AG08396 (cell line): ENCODE measurements at regions not wholly inside any gene's neighbourhood (a gene's known extent, or its start where the extent isn't known, plus 50 kb on each side); places are given as distances from the start of the nearest gene placed in this dataset.
"Not testable (repeated sequence)": the region's sequence is repeated elsewhere in the genome, so short reads cannot be mapped to it uniquely, and the experiment has no call there.

Experiments used
- DNase-seq: peaks from one replicate; pipeline ENCODE4 v3.0.0; 2012; ENCODE audit warnings: low spot score, mixed read lengths

- DNase-seq: no peak
These were observed 231.0 kb upstream of the GYPA start for GRCh38 chr4:144371485-144371884.

- no peak for DNase-seq
These were observed 233.5 kb upstream of the GYPA start for GRCh38 chr4:144374065-144374464.

DNA sequence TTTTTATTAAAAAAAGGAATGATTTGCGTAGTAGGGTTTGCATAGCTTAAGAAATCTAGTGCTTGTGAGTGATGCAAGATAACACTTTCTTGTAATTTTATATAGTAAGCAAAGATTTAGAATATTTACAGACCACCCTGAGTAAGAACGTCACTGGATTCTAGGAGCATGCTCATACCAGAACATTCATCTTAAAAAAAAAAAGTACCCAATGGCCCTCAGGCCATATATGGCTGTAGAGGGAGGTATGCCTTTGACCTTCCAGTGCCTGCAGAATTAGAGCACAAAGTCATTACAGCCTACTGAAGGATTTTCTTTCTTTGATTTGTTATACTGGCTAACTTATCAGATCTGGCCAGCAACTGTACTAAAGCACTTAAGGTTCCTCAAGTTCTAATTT, 236.3 kb upstream of the GYPA start:
- no peak for DNase-seq

DNA sequence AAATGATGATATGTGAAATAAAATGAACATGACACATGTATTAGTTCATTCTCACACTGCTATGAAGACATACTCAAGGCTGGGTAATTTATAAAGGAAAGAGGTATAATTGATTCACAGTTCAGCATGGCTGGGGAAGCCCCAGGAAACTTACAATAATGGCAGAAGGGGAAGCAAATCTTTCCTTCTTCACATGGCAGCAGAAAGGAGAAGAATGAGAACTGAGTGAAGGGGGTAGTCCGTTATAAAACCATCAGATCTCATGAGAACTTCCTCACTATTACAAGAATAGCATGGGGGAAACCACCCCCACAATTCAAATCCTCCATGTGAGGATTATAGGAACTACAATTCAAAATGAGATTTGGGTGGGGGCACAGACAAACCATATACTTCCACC, 243.9 kb upstream of the GYPA start:
- DNase-seq: no peak

DNA sequence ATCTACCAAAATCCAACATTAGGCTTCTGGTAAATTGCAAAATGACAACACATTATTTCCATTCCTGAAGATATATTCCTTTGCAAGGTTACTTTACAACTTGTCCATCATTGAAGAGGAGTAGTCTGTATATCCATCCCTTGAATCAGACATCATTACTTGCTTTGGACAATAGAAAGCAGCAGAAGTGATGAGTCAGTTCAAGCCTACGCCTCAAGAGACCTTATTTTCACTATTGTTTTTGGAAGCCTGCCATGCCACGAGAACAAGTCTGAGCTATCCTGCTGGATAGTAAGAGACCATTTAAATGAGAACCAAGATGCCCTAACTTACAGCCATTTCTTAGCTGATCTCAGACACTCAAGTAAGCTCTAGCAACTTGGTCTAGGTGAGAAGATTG, 246.0 kb upstream of the HHIP start:
- DNase-seq: peak; percentile 5

DNA sequence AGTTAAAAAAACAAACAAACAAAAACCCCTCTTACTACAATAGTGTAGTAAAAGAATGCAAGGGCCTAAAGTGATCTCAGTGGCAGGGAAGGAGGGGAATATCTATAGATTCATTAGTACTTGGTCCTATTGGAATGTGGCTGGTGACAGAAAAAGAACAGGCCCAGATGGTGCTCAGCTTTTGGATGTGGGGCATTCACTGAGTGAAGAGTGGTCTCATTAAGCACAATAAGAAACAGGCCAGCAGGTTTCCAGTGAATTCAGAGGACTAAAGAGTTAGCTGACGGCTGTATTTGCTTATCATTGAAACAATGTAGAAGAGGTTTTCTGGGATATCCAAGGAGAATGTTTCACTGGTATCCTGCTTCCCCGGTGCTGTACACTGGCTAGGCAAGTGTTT, 243.8 kb upstream of the HHIP start:
- DNase-seq: no peak

DNA sequence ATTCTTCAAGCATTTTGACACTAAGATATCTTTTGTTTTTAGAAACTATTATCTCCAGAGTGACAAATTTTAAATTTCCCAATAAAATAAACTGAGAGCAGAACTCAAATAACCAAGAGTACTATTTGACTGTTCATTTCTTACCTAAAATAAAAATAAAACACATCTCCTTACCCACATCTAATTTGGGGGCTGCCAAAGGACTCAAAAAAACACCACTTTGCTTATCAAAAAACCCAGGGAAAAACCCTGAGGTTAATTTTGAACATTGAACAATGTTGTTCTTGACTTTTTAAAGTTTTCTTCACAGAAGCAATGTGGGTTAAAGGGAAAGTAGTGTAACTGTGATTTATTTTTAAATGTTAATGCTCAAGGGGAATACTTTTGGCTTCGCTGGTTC, 243.0 kb upstream of the HHIP start:
- DNase-seq: no peak

GRCh38 chr4:144403893-144404292, 242.1 kb upstream of the HHIP start:
- no peak for DNase-seq

- no peak for DNase-seq
These were observed 236.4 kb upstream of the HHIP start for GRCh38 chr4:144409525-144409924.

GRCh38 chr4:144410230-144410783, 235.6 kb upstream of the HHIP start:
- no peak for DNase-seq

GRCh38 chr4:144411119-144411518, 234.8 kb upstream of the HHIP start:
- no peak for DNase-seq

- no peak for DNase-seq
These were observed 234.3 kb upstream of the HHIP start for GRCh38 chr4:144411700-144412099.

DNA sequence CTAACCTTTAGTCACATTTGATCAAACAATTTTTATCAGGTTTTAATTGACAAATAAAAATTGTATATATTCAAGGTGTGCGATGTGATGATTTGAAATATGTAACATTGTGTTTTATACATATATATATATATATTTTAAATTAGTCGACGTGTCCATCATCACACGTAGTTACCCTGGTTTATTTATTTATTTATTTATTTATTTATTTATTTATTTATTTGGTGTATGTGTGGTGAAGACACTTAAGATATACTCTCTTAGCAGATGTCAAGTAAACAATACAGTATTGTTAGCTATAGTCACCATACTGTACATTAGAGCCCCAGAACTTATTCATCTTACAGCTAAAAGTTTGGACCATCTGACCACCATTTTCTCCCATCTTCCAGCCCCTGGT, 224.9 kb upstream of the HHIP start:
- DNase-seq: no peak

DNA sequence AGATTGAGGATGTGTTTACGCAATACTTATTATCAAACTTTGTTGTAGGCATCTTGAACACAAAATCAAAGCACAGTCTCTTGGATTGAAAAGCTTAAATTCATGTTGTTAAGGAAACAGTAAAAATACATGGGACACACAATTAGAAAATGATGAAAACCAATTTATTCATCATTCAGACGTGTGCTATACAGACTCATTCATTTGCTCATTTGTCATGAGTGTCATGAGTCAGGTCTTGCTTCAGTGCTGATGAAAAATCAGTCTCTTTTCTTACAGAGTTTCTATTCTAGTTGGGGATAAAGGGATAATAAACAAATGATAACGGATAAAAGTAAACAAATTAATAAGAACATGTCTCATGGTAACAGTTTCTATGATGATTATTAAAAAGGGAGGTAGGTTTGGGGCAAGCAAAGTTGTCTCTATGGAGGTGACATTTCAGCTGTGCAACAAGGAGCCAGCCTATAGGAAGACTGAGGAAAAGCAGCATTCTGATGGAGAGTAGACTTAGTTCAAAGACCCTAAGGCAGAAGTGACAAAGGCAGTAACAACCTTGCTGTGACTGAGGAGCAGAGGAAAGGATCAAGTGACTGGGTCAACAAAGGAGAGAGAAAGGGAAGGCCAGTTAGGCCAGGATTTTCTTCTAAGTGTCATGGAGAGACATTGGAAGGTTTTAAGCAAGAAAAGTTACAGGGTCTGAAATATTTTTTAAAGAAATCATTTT, 224.0 kb upstream of the HHIP start:
- no peak for DNase-seq

GRCh38 chr4:144423930-144424329, 222.0 kb upstream of the HHIP start:
- no peak for DNase-seq

DNA sequence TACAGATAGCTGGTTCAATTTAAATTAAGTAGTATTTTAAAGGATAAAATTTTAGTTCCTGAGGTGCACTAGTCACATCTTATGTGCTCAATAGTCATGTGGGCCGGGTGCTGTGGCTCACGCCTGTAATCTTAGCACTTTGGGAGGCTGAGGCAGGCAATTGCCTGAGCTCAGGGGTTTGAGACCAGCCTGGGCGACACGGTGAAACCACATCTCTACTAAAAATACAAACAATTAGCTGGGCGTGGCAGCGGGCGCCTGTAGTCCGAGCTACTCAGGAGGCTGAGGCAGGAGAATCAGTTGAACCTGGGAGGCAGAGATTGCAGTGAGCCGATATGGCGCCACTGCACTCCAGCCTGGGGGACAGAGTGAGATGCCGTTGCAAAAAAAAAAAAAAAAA, 219.9 kb upstream of the HHIP start:
- DNase-seq: not testable (repeated sequence)

DNA sequence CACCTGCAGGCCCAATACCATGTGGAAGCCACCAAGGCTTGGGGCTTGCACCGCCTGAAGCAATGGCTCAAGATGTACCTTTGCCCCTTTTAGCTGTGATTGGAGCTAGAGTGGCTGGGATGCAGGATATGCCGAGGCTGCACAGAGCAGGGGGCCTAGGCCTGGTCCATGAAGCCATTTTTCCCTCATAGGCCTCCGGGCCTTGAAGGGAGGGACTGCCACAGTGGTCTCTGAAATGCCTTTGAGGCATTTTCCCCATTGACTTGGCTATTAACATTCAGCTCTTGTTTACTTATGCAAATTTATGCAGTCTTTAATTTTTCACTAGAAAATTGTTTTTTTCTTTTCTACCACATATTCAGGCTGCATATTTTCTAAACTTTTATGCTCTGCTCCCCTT, 203.2 kb upstream of the HHIP start:
- no peak for DNase-seq

GRCh38 chr4:144449611-144450010, 196.3 kb upstream of the HHIP start:
- DNase-seq: no peak

DNA sequence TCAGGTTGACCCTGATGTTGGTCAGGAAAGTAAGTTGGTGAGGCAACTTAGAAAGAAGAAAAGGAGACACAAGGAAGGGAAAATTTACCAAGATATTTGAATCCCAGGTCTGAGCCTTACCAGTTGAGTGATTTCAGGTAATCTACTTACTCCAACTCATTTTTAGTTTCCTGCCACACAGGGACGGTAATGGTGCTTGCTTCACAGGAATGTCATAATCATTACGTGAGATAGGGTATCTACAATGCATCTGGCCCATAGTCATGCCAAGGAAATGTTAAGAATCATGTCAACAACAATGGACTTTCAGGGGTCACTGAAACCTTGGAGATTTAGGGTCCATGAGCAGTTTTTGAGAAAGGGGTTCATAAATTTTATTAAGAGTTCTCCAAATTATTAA, 195.4 kb upstream of the HHIP start:
- no peak for DNase-seq

GRCh38 chr4:144451766-144452450, 194.0 kb upstream of the HHIP start:
- DNase-seq: no peak

DNA sequence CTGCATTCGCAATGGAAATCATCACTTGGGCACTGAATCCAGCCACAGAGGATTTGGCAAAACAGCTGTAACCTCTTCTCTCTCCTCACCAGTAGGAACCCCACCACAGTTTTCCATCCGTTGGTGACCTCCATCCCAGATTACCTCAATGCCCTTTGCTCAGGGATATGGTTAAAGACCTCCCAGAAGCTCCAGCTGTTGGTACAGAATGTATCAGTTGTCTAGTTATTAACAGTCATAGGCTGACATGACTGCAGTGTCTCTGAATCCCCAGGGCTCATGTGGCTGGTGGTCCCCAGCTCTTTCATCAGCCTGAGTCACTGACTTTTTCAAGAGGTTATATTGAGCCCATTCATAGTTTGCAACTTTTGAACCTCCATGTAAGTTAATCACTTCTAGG, 189.8 kb upstream of the HHIP start:
- no peak for DNase-seq

DNA sequence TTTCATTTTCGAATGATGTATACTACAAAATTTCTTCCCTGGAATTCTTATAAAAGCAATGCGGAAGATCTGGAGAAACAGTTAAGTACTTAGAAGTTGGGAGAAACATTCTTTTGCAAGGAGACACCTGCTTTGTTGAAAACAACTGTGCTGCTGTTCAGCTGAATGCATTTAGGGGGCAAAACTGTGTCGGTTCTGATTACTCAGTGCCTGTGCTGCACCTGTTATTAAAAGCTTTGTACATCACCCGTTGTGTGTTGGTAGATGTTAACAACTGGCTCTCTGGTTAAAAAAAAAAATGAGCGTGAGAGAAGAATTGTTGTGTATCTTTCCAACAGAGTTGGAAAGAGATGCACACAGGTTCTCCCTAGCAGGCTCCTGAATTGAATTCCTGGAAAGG, 184.1 kb upstream of the HHIP start:
- no peak for DNase-seq

GRCh38 chr4:144463236-144463635, 182.7 kb upstream of the HHIP start:
- DNase-seq: no peak

GRCh38 chr4:144463896-144464295, 182.1 kb upstream of the HHIP start:
- DNase-seq: no peak
